ENCODE measurements at regions not wholly inside any gene's neighbourhood (a gene's known extent, or its start where the extent isn't known, plus 50 kb on each side); places are given as distances from the start of the nearest gene placed in this dataset.

DNA sequence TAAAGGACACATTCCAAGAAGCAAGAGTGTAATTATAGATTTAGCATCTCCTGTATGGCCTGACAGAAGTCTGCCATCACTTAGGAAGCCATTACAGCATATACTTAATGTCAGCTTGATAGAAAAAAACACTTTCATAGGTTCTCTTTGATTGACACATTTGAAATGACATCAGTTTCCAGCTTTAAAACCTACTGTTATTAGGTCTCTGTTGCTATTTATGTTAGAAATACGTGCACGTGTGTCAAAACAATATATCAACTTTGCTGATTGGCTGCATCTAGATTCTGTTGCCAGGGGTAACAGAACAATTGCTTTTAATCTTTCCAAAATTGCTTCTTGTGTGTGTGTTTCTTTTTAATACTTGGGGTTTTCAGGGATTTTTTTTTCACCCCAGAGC lies 389.3 kb upstream of the ATP11B start:
- TF ChIP-seq, protein P1, sequence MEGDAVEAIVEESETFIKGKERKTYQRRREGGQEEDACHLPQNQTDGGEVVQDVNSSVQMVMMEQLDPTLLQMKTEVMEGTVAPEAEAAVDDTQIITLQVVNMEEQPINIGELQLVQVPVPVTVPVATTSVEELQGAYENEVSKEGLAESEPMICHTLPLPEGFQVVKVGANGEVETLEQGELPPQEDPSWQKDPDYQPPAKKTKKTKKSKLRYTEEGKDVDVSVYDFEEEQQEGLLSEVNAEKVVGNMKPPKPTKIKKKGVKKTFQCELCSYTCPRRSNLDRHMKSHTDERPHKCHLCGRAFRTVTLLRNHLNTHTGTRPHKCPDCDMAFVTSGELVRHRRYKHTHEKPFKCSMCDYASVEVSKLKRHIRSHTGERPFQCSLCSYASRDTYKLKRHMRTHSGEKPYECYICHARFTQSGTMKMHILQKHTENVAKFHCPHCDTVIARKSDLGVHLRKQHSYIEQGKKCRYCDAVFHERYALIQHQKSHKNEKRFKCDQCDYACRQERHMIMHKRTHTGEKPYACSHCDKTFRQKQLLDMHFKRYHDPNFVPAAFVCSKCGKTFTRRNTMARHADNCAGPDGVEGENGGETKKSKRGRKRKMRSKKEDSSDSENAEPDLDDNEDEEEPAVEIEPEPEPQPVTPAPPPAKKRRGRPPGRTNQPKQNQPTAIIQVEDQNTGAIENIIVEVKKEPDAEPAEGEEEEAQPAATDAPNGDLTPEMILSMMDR (IDR thresholded peaks at IDR 0.05; ENCODE audit: low read length), result no peak
- no peak for TF ChIP-seq EZH2 (IDR thresholded peaks at IDR 0.05; ENCODE audit: borderline replicate concordance, low read length)

Data from OCI-LY1 (cell line).